LNCaP clone FGC (cell line): ENCODE measurements at regions not wholly inside any gene's neighbourhood (a gene's known extent, or its start where the extent isn't known, plus 50 kb on each side); places are given as distances from the start of the nearest gene placed in this dataset.
A peak's percentile ranks its signal among the peaks of the same experiment; 100 is the strongest.

Experiments used
- DNase-seq: peaks from one replicate; pipeline ENCODE4 v3.0.0-alpha.2; 2011; ENCODE audit warnings: low read depth
- H3K4me3 ChIP-seq: 2 replicates; pipeline ENCODE4 v1.5.1; 2011; ENCODE audit warnings: mild to moderate bottlenecking, low read depth, low read length, control low read depth
- CTCF ChIP-seq: IDR thresholded peaks from 2 replicates; pipeline ENCODE4 v1.5.1; 2012; ENCODE audit warnings: mild to moderate bottlenecking; ENCODE audit not compliant: control insufficient read depth, insufficient read depth; ENCODE audit errors: extremely low read depth

GRCh38 chr11:10386361-10386760, 68.7 kb upstream of the AMPD3 start:
- no peak overlapping the region for H3K4me3 ChIP-seq
- TF ChIP-seq CTCF, result no peak
- no peak for DNase-seq

- H3K4me3 ChIP-seq, result no peak overlapping the region
- no peak for TF ChIP-seq CTCF
- no peak for DNase-seq
Observed at GRCh38 chr11:10386861-10387205, 68.2 kb upstream of the AMPD3 start.

- DNase-seq, result no peak
- no peak for TF ChIP-seq CTCF
- no peak overlapping the region for H3K4me3 ChIP-seq
Observed at GRCh38 chr11:10387206-10388083, 67.6 kb upstream of the AMPD3 start.

- DNase-seq, result peak; percentile 39
- no peak overlapping the region for H3K4me3 ChIP-seq
- TF ChIP-seq CTCF, result no peak
Observed at GRCh38 chr11:10388101-10388500, 67.0 kb upstream of the AMPD3 start.

GRCh38 chr11:10388574-10388973, 66.5 kb upstream of the AMPD3 start:
- H3K4me3 ChIP-seq, result no peak overlapping the region
- TF ChIP-seq CTCF, result no peak
- no peak for DNase-seq

GRCh38 chr11:10390375-10390774, 64.7 kb upstream of the AMPD3 start:
- TF ChIP-seq CTCF, result no peak

More at GRCh38 chr11:10390375-10390774, 64.7 kb upstream of the AMPD3 start:
- peak; percentile 95 for DNase-seq
- H3K4me3 ChIP-seq, result no peak overlapping the region
